ENCODE measurements at regions not wholly inside any gene's neighbourhood (a gene's known extent, or its start where the extent isn't known, plus 50 kb on each side); places are given as distances from the start of the nearest gene placed in this dataset.

DNA sequence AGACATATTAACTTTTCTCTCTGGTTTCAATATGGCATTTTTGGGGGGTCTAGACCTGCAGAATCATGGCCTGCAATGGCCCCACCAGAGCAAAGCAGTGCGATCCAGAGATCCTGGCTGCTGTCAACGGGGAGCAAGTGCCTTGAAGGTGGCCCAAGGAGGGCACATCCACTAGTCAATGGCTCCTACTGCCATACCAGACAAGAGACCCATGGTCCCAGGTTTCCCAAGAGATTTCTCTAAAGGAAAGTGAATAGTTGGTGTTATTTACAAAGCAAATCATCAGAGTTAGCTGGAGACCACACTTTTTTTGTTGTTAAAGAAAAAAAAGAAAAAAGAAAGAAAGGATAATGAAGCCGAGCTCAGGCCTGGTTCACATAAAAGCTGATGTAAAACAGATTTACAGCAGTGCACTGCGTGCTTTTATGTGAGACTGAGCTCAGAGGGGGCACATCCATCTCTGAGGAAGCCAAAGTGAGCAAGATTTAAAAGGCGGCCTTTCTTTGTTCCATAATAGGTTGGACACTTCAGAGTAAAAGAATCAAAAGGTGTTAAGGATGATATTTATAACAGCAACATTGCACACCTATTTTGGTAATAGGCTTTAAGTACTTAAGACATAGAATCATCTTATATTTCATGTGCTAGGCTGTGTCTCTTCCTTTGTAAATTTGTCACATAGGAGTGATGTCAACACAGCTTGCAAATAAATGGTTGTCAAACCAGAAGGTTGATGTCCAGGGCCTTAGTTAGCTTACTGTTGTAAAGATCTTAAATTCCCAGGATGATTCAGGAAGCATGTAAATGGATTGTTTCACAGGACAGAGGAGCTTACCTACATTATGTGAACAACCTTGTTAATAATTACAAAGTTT, 201.3 kb upstream of the NTM start:
- TF ChIP-seq, protein P1, sequence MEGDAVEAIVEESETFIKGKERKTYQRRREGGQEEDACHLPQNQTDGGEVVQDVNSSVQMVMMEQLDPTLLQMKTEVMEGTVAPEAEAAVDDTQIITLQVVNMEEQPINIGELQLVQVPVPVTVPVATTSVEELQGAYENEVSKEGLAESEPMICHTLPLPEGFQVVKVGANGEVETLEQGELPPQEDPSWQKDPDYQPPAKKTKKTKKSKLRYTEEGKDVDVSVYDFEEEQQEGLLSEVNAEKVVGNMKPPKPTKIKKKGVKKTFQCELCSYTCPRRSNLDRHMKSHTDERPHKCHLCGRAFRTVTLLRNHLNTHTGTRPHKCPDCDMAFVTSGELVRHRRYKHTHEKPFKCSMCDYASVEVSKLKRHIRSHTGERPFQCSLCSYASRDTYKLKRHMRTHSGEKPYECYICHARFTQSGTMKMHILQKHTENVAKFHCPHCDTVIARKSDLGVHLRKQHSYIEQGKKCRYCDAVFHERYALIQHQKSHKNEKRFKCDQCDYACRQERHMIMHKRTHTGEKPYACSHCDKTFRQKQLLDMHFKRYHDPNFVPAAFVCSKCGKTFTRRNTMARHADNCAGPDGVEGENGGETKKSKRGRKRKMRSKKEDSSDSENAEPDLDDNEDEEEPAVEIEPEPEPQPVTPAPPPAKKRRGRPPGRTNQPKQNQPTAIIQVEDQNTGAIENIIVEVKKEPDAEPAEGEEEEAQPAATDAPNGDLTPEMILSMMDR (conservative IDR thresholded peaks at IDR 0.05 in 1 of 2, IDR thresholded peaks at IDR 0.05 in 1 of 2; ENCODE audit: low read depth in 1 of 2, low read length in 2 of 2): no peak
- no peak for TF ChIP-seq EZH2 (IDR thresholded peaks at IDR 0.05; ENCODE audit: low read length, missing control alignments)
